ENCODE measurements at regions not wholly inside any gene's neighbourhood (a gene's known extent, or its start where the extent isn't known, plus 50 kb on each side); places are given as distances from the start of the nearest gene placed in this dataset.

DNA sequence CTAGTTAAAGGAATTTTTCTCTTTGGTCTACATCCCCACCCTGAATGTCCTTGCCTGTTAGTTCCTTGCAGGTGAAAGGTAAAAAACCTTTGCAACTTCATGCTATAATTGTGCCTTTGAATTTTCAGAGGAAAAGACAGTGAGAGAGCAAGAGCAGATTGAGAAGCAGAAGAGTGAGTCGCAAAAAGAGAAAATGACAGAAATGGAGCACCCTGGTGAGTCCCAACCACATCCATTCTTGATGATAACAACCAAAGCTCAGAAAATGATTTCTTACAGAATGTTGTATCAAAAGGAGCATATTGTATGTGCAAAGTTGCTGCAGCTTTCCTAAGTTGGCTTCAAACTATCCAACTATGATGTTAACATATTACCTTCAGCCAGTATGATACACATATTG lies 165.2 kb upstream of the CENPW start:
- Histone ChIP-seq H3K9ac (replicated peaks in 1 of 4; ENCODE audit: extremely low read depth in 1 of 4, low read depth in 3 of 4, low read length in 3 of 4) (no peak overlapping the region), H2AK5ac (ENCODE audit: low read depth, low read length) (no peak overlapping the region), H3K18ac (ENCODE audit: extremely low read depth, low read length) (no peak overlapping the region), H3K27ac (ENCODE audit: low read depth, low read length) (no peak overlapping the region), H3K4ac (replicated peaks; ENCODE audit: insufficient read length, low read depth, low read length) (no peak overlapping the region), H3K4me2 (ENCODE audit: insufficient read depth in 1 of 2, low read depth in 2 of 2, low read length in 2 of 2) (no peak overlapping the region), H3K4me1 (replicated peaks in 1 of 4; ENCODE audit: control insufficient read depth in 3 of 4, insufficient read depth in 4 of 4, low read length in 3 of 4) (peaks cover 0 to 3% (median 0%) of the 10 kb centered on the region in 4 experiments; a peak in 1 of 7 replicates), H3K23ac (ENCODE audit: insufficient read length) (no peak overlapping the region), H3K79me1 (ENCODE audit: low read depth, low read length) (no peaks in the 10 kb centered on the region), H4K20me1 (replicated peaks in 1 of 2; ENCODE audit: control insufficient read depth in 1 of 2, insufficient read depth in 2 of 2, low read length in 2 of 2) (no peaks in the 10 kb centered on the region), H4K8ac (ENCODE audit: extremely low read depth, insufficient read depth, low read length) (no peak overlapping the region), H2BK20ac (ENCODE audit: low read length) (no peak overlapping the region), H3K36me3 (ENCODE audit: control insufficient read depth in 2 of 4, insufficient read depth in 4 of 4, low read length in 3 of 4) (no peaks in the 10 kb centered on the region), H4K5ac (ENCODE audit: insufficient read length, low read depth, low read length) (no peak overlapping the region), H3K9me3 (ENCODE audit: insufficient read depth in 2 of 2, low read depth in 1 of 2, low read length in 1 of 2) (no peaks in the 10 kb centered on the region), H3K23me2 (ENCODE audit: low read depth, low read length) (no peaks in the 10 kb centered on the region), H2BK15ac (ENCODE audit: low read length) (no peak overlapping the region), H4K91ac (replicated peaks; ENCODE audit: insufficient read length, low read length) (no peak overlapping the region), H2BK12ac (ENCODE audit: low read depth, low read length) (no peak overlapping the region), H3K14ac (ENCODE audit: insufficient read length) (no peak overlapping the region), H3K27me3 (replicated peaks in 1 of 4; ENCODE audit: control insufficient read depth in 3 of 4, extremely low read depth in 1 of 4, insufficient read depth in 3 of 4, low read length in 3 of 4) (no peaks in the 10 kb centered on the region), H2BK120ac (replicated peaks; ENCODE audit: low read depth, low read length) (no peak overlapping the region), H3K79me2 (ENCODE audit: control insufficient read depth in 1 of 2, insufficient read depth in 2 of 2, low read length in 2 of 2) (no peaks in the 10 kb centered on the region), H2AFZ (ENCODE audit: low read length) (no peak overlapping the region), H2BK5ac (ENCODE audit: low read depth, low read length) (no peak overlapping the region), H3K56ac (replicated peaks; ENCODE audit: insufficient read length, low read depth, low read length) (no peak overlapping the region), H3K4me3 (ENCODE audit: extremely low read depth in 1 of 4, insufficient read depth in 2 of 4, low read depth in 3 of 4, low read length in 4 of 4) (no peak overlapping the region)
- WGBS, 2 experiments (ENCODE audit: extremely low coverage in 1 of 2, insufficient coverage in 1 of 2, insufficient read length in 1 of 2, insufficient replicate concordance in 2 of 2, low coverage in 1 of 2, low lambda C conversion rate in 2 of 2, missing lambda C conversion rate in 1 of 2) = 83% methylated on average over 1 of the region's 1 CpG; no CpG with 5 or more reads in 1 of the 2 experiments
- CTCF ChIA-PET (ENCODE audit: partially characterized antibody) = interaction anchor here (0.8 to 2.9 kb wide), 8 partner anchors 10 to 946 kb away, joined by 3 to 10 read pairs (median 4); no protein-coding TSS in a partner anchor
- POLR2A ChIA-PET (ENCODE audit: partially characterized antibody) = interaction anchor here (0.6 kb wide), 1 partner anchor 318 kb away, joined by 5 read pairs; no protein-coding TSS in a partner anchor
- FAIRE-seq (no peak), DNase-seq (ENCODE audit: low read depth in 1 of 2, low spot score in 2 of 2) (no peak)
- TF ChIP-seq, protein P1, sequence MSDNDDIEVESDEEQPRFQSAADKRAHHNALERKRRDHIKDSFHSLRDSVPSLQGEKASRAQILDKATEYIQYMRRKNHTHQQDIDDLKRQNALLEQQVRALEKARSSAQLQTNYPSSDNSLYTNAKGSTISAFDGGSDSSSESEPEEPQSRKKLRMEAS (IDR thresholded peaks at IDR 0.05) = no peak
- no peak for TF ChIP-seq SIRT6 (IDR thresholded peaks at IDR 0.05; ENCODE audit: low read length)
- TF ChIP-seq CBX8 (IDR thresholded peaks at IDR 0.05; ENCODE audit: borderline replicate concordance, low read depth, low read length) = no peak
- TF ChIP-seq NANOG (IDR thresholded peaks at IDR 0.05; ENCODE audit: insufficient read depth, low read depth, low read length, poor library complexity, severe bottlenecking) = no peak
- TF ChIP-seq, protein P2, sequence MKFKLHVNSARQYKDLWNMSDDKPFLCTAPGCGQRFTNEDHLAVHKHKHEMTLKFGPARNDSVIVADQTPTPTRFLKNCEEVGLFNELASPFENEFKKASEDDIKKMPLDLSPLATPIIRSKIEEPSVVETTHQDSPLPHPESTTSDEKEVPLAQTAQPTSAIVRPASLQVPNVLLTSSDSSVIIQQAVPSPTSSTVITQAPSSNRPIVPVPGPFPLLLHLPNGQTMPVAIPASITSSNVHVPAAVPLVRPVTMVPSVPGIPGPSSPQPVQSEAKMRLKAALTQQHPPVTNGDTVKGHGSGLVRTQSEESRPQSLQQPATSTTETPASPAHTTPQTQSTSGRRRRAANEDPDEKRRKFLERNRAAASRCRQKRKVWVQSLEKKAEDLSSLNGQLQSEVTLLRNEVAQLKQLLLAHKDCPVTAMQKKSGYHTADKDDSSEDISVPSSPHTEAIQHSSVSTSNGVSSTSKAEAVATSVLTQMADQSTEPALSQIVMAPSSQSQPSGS (IDR thresholded peaks at IDR 0.05; ENCODE audit: low read length) = no peak
- no peak for TF ChIP-seq SUZ12 (IDR thresholded peaks at IDR 0.05; ENCODE audit: low read length)
- TF ChIP-seq RNF2 (IDR thresholded peaks at IDR 0.05; ENCODE audit: borderline replicate concordance, low read depth, low read length, missing control alignments, poor library complexity, severe bottlenecking) = no peak
- TF ChIP-seq USF2 (IDR thresholded peaks at IDR 0.05; ENCODE audit: low read length) = no peak
- no peak for TF ChIP-seq SP1 (IDR thresholded peaks at IDR 0.05; ENCODE audit: low read depth, low read length)
- no peak for TF ChIP-seq CREB1 (IDR thresholded peaks at IDR 0.05)
- no peak for TF ChIP-seq EGR1 (IDR thresholded peaks at IDR 0.05; ENCODE audit: borderline replicate concordance, low read depth, low read length)

Measured in H1 (cell line).